ENCODE measurements at regions not wholly inside any gene's neighbourhood (a gene's known extent, or its start where the extent isn't known, plus 50 kb on each side); places are given as distances from the start of the nearest gene placed in this dataset.
"Not testable (repeated sequence)": the region's sequence is repeated elsewhere in the genome, so short reads cannot be mapped to it uniquely, and the experiment has no call there.

DNA sequence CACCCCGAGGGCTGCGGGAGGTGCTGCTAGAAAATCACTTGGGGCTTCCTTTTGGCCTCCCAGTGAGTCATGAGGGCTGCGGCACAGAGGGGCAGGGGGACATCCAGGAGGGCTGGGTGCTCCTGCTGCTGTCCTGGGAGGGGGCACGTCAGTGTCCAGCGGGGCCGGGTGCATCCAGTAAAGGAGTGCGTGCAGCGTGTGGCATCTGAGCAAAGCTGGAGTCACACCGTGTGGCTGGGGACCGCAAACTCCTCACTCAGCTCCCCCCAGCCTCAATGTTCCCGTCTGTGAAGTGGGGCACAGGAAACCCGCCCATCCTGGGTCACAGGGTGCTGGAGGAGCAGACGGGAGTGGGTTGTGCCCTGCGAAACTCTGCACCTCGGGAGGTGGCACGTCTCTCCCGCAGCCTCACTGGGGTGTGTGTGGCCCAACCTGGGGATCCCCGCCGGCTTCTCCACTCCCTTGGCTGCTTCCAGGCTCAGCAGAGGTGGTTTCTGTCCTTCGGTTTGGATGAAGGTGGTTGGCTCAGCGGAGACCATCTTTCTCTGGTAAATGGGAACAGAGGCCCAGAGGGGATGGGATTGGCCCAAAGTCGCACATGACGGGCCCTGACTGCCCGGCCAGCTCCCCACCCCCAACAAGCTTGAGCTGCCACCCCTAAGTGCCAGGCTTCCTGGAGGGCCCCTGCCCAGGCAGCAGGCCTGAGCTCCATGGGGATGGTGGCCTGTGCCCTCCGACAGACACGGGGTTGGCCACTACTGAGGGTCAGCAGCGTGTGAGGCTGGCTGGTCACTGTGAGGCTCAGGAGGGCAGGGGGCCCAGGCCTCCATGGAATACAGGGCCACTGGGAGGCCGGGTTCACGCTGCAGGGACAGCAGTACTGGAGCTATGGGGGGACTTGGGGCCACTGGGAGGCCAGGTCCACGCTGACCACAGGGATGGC is 114.9 kb downstream of the NPIPB11 start:
- H3K4me1 Mint-ChIP-seq: peaks cover 42% of the 10 kb centered on the region
- not testable (repeated sequence) for H3K27me3 Mint-ChIP-seq (ENCODE audit: insufficient read depth, low read depth); H4K20me1 ChIP-seq (ENCODE audit: low read depth); H2AFZ ChIP-seq (replicated peaks); H3K36me3 ChIP-seq; H3K9ac ChIP-seq; H3K9me3 Mint-ChIP-seq; H3K4me3 Mint-ChIP-seq; H3K4me3 ChIP-seq; H3K36me3 Mint-ChIP-seq; H3K4me2 ChIP-seq; H3F3A ChIP-seq (ENCODE audit: low read depth); DNase-seq (ENCODE audit: low spot score); H3K79me2 ChIP-seq (ENCODE audit: low read depth); H3K27ac Mint-ChIP-seq; H3K27me3 ChIP-seq; H3K9me3 ChIP-seq (ENCODE audit: low read depth); H3K4me1 ChIP-seq; H3K27ac ChIP-seq

GRCh38 chr16:29290631-29291247 is 115.8 kb downstream of the NPIPB11 start:
- Histone ChIP-seq H2AFZ (replicated peaks) (no peak overlapping the region), H3F3A (ENCODE audit: low read depth) (no peaks in the 10 kb centered on the region), H3K9me3 (ENCODE audit: low read depth) (no peaks in the 10 kb centered on the region), H3K4me1 (peaks cover 7% of the 10 kb centered on the region), H3K4me2 (peak overlapping the region; percentile 64), H3K79me2 (ENCODE audit: low read depth) (no peaks in the 10 kb centered on the region), H3K36me3 (no peaks in the 10 kb centered on the region), H4K20me1 (ENCODE audit: low read depth) (no peaks in the 10 kb centered on the region), H3K4me3 (no peak overlapping the region), H3K27me3 (no peaks in the 10 kb centered on the region), H3K9ac (no peak overlapping the region), H3K27ac (no peak overlapping the region)
- Mint-ChIP-seq H3K27ac (no peak overlapping the region), H3K9me3 (no peaks in the 10 kb centered on the region), H3K27me3 (ENCODE audit: insufficient read depth, low read depth) (peaks cover 6% of the 10 kb centered on the region), H3K4me1 (peaks cover 45% of the 10 kb centered on the region), H3K36me3 (no peaks in the 10 kb centered on the region), H3K4me3 (no peak overlapping the region)
- TF ChIP-seq EZH2phosphoT487 (IDR thresholded peaks at IDR 0.05) (no peak), EZH2 (IDR thresholded peaks at IDR 0.05) (no peak), CTCF (IDR thresholded peaks at IDR 0.05) (no peak)
- DNase-seq (ENCODE audit: low spot score): peak; percentile 76

- H3K4me3 Mint-ChIP-seq; H3K4me2 ChIP-seq; DNase-seq (ENCODE audit: low spot score); H3K9ac ChIP-seq; H3F3A ChIP-seq (ENCODE audit: low read depth); H4K20me1 ChIP-seq (ENCODE audit: low read depth); H3K27me3 ChIP-seq; H3K36me3 Mint-ChIP-seq; H3K79me2 ChIP-seq (ENCODE audit: low read depth); H3K27ac ChIP-seq; H3K9me3 Mint-ChIP-seq; H2AFZ ChIP-seq (replicated peaks); H3K9me3 ChIP-seq (ENCODE audit: low read depth); H3K36me3 ChIP-seq; H3K27me3 Mint-ChIP-seq (ENCODE audit: insufficient read depth, low read depth); H3K4me3 ChIP-seq; H3K27ac Mint-ChIP-seq: not testable (repeated sequence)
- peaks cover 16% of the 10 kb centered on the region for H3K4me1 ChIP-seq
- peaks cover 47% of the 10 kb centered on the region for H3K4me1 Mint-ChIP-seq
Observed at GRCh38 chr16:29289516-29290239, 116.8 kb downstream of the NPIPB11 start.

- not testable (repeated sequence) for H3K9ac ChIP-seq; DNase-seq (ENCODE audit: low spot score); H2AFZ ChIP-seq (replicated peaks); H3K4me3 ChIP-seq; H3K79me2 ChIP-seq (ENCODE audit: low read depth); H4K20me1 ChIP-seq (ENCODE audit: low read depth); H3K9me3 Mint-ChIP-seq; H3K27me3 Mint-ChIP-seq (ENCODE audit: insufficient read depth, low read depth); H3K36me3 ChIP-seq; H3K9me3 ChIP-seq (ENCODE audit: low read depth); H3K27ac ChIP-seq; H3K27me3 ChIP-seq; H3K4me3 Mint-ChIP-seq; H3K4me2 ChIP-seq; H3K36me3 Mint-ChIP-seq
- Mint-ChIP-seq H3K27ac (peak overlapping the region; percentile 57), H3K4me1 (peaks cover 42% of the 10 kb centered on the region)
- Histone ChIP-seq H3K4me1 (peaks cover 19% of the 10 kb centered on the region), H3F3A (ENCODE audit: low read depth) (peaks cover 11% of the 10 kb centered on the region)
Observed at GRCh38 chr16:29288711-29289474, 117.6 kb downstream of the NPIPB11 start.

DNA sequence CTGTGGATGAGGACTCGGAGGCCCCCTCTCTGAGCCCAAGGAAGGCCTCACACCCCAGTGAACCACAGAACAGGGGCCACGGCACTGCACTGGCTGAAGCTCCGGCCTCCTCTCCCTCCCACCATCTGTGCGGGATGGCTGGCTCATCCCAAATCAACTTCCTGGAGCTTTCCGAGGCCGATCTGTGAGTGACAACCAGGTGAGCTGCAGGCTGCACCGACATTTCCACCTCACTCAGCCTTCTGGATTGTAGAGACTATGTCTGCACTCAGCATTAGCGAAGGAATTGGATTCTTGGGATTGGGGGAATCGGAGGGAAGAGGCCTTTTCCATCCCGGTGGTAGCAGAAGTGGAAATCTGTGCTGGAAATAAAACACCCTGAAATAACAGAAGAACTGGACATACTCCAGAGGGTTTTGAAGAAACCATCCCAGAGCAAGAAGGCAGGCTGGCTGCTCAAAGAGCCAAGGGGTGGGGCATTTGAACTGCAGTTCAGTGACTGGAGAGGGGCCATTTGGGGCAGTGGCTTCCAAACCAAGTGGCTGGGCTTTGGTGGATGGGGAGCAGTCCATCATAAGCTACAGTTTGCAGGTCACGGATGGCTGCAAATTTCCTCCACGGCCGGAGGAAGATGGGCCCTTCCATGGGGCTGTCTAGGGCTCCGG is 118.5 kb downstream of the NPIPB11 start:
- H3K36me3 ChIP-seq; H2AFZ ChIP-seq (replicated peaks); H3K36me3 Mint-ChIP-seq; H3K27me3 Mint-ChIP-seq (ENCODE audit: insufficient read depth, low read depth); DNase-seq (ENCODE audit: low spot score); H3K79me2 ChIP-seq (ENCODE audit: low read depth); H3K27ac ChIP-seq; H3K27me3 ChIP-seq; H4K20me1 ChIP-seq (ENCODE audit: low read depth); H3K9me3 Mint-ChIP-seq; H3K4me3 Mint-ChIP-seq; H3K4me2 ChIP-seq; H3K9ac ChIP-seq; H3K4me3 ChIP-seq; H3K9me3 ChIP-seq (ENCODE audit: low read depth): not testable (repeated sequence)
- Histone ChIP-seq H3K4me1 (peaks cover 19% of the 10 kb centered on the region), H3F3A (ENCODE audit: low read depth) (peaks cover 11% of the 10 kb centered on the region)
- Mint-ChIP-seq H3K4me1 (peaks cover 42% of the 10 kb centered on the region), H3K27ac (peak overlapping the region; percentile 10)

- H3K9me3 ChIP-seq (ENCODE audit: low read depth); H3K27ac ChIP-seq; H3K9ac ChIP-seq; H3K36me3 ChIP-seq; H3K4me3 ChIP-seq; H2AFZ ChIP-seq (replicated peaks); H3K79me2 ChIP-seq (ENCODE audit: low read depth); H3K4me3 Mint-ChIP-seq; H4K20me1 ChIP-seq (ENCODE audit: low read depth); H3K4me2 ChIP-seq; H3K27me3 Mint-ChIP-seq (ENCODE audit: insufficient read depth, low read depth); H3K36me3 Mint-ChIP-seq; H3K27ac Mint-ChIP-seq; H3K27me3 ChIP-seq; DNase-seq (ENCODE audit: low spot score): not testable (repeated sequence)
- Mint-ChIP-seq H3K4me1 (peaks cover 39% of the 10 kb centered on the region), H3K9me3 (peaks cover 12% of the 10 kb centered on the region)
- Histone ChIP-seq H3F3A (ENCODE audit: low read depth) (peaks cover 11% of the 10 kb centered on the region), H3K4me1 (peaks cover 19% of the 10 kb centered on the region)
Observed at GRCh38 chr16:29287246-29287645, 119.3 kb downstream of the NPIPB11 start.
